ENCODE measurements at regions not wholly inside any gene's neighbourhood (a gene's known extent, or its start where the extent isn't known, plus 50 kb on each side); places are given as distances from the start of the nearest gene placed in this dataset.

GRCh38 chr9:88056876-88057275 is 81.4 kb downstream of the SPATA31C2 start:
- Histone ChIP-seq H3K79me2 (replicated peaks; ENCODE audit: insufficient read depth, low read length) (no peaks in the 10 kb centered on the region), H3K27me3 (ENCODE audit: insufficient read depth, low read depth, low read length) (no peaks in the 10 kb centered on the region), H3K9ac (ENCODE audit: low read length) (no peak overlapping the region), H3K36me3 (ENCODE audit: insufficient read depth, low read length) (no peaks in the 10 kb centered on the region), H3K9me2 (ENCODE audit: insufficient read depth, low read length) (no peaks in the 10 kb centered on the region), H2AFZ (ENCODE audit: low read depth, low read length) (no peak overlapping the region), H3K27ac (ENCODE audit: low read length) (no peak overlapping the region), H4K20me1 (ENCODE audit: insufficient read depth) (no peaks in the 10 kb centered on the region), H3F3A (ENCODE audit: insufficient read depth, low read length, poor library complexity, severe bottlenecking) (no peaks in the 10 kb centered on the region), H3K4me3 (ENCODE audit: low read length) (no peak overlapping the region), H3K9me3 (ENCODE audit: low read length) (no peaks in the 10 kb centered on the region), H3K4me2 (ENCODE audit: low read length) (no peak overlapping the region)
- no peak for TF ChIP-seq CTCF (IDR thresholded peaks at IDR 0.05; ENCODE audit: poor library complexity, severe bottlenecking)
- TF ChIP-seq POLR2AphosphoS5 (IDR thresholded peaks at IDR 0.05): no peak
- no peak for TF ChIP-seq TAF1 (IDR thresholded peaks at IDR 0.05; ENCODE audit: low read depth)
- TF ChIP-seq MXI1 (conservative IDR thresholded peaks at IDR 0.05; ENCODE audit: poor library complexity, severe bottlenecking): no peak
- TF ChIP-seq EP300 (conservative IDR thresholded peaks at IDR 0.05; ENCODE audit: poor library complexity, severe bottlenecking): no peak
- TF ChIP-seq SMC3 (conservative IDR thresholded peaks at IDR 0.05; ENCODE audit: poor library complexity): no peak
- TF ChIP-seq, protein P1, sequence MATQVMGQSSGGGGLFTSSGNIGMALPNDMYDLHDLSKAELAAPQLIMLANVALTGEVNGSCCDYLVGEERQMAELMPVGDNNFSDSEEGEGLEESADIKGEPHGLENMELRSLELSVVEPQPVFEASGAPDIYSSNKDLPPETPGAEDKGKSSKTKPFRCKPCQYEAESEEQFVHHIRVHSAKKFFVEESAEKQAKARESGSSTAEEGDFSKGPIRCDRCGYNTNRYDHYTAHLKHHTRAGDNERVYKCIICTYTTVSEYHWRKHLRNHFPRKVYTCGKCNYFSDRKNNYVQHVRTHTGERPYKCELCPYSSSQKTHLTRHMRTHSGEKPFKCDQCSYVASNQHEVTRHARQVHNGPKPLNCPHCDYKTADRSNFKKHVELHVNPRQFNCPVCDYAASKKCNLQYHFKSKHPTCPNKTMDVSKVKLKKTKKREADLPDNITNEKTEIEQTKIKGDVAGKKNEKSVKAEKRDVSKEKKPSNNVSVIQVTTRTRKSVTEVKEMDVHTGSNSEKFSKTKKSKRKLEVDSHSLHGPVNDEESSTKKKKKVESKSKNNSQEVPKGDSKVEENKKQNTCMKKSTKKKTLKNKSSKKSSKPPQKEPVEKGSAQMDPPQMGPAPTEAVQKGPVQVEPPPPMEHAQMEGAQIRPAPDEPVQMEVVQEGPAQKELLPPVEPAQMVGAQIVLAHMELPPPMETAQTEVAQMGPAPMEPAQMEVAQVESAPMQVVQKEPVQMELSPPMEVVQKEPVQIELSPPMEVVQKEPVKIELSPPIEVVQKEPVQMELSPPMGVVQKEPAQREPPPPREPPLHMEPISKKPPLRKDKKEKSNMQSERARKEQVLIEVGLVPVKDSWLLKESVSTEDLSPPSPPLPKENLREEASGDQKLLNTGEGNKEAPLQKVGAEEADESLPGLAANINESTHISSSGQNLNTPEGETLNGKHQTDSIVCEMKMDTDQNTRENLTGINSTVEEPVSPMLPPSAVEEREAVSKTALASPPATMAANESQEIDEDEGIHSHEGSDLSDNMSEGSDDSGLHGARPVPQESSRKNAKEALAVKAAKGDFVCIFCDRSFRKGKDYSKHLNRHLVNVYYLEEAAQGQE (IDR thresholded peaks at IDR 0.05; ENCODE audit: borderline replicate concordance): no peak

DNA sequence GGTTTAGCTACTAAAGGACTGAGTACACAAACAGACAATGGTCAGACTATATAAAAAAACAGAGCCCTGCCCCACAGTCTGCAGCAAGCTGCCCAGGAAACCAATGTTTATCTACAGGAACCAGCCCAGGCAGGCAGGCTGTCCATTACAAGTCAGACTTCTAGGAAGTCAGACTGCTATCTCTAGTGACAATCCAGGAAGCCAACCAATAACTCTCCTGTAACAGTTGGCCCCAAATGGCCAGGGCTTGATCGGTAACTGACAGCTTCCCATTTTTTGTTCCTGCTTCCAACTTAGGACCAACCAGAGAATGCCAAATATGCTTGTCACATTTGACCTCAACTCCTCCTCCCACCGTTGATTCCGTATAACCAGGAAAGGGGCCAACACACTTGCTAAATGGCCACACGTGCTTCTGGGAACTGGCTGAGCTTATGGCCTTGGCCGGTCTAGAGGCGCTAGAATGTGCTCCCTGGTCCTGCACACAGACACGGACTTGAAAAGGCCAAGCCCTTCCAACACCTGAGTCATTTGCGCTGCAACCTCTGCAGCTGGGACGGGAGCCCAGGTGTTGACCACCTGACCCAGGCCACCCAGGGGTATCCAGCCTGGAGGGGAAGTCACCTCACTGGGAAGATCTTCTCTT is 79.6 kb upstream of the CDK20 start:
- Histone ChIP-seq H3K36me3 (ENCODE audit: insufficient read depth, low read length) (no peaks in the 10 kb centered on the region), H3K27ac (ENCODE audit: low read length) (no peak overlapping the region), H3K4me2 (ENCODE audit: low read length) (no peak overlapping the region), H3K9ac (ENCODE audit: low read length) (no peak overlapping the region), H4K20me1 (ENCODE audit: insufficient read depth) (no peaks in the 10 kb centered on the region), H3K79me2 (replicated peaks; ENCODE audit: insufficient read depth, low read length) (no peaks in the 10 kb centered on the region), H2AFZ (ENCODE audit: low read depth, low read length) (no peak overlapping the region), H3K27me3 (ENCODE audit: insufficient read depth, low read depth, low read length) (no peaks in the 10 kb centered on the region), H3K9me2 (ENCODE audit: insufficient read depth, low read length) (no peaks in the 10 kb centered on the region), H3F3A (ENCODE audit: insufficient read depth, low read length, poor library complexity, severe bottlenecking) (no peaks in the 10 kb centered on the region), H3K9me3 (ENCODE audit: low read length) (no peaks in the 10 kb centered on the region), H3K4me3 (ENCODE audit: low read length) (no peak overlapping the region)
- TF ChIP-seq POLR2AphosphoS5 (IDR thresholded peaks at IDR 0.05) (no peak), MXI1 (conservative IDR thresholded peaks at IDR 0.05; ENCODE audit: poor library complexity, severe bottlenecking) (no peak), EZH2 (IDR thresholded peaks at IDR 0.05; ENCODE audit: borderline replicate concordance, insufficient read depth, low read length, poor library complexity, severe bottlenecking) (no peak), TAF1 (IDR thresholded peaks at IDR 0.05; ENCODE audit: low read depth) (no peak), RAD21 (conservative IDR thresholded peaks at IDR 0.05) (no peak)
- TF ChIP-seq, protein P1 (IDR thresholded peaks at IDR 0.05; ENCODE audit: borderline replicate concordance): no peak
